K562 (cell line): ENCODE measurements at regions not wholly inside any gene's neighbourhood (a gene's known extent, or its start where the extent isn't known, plus 50 kb on each side); places are given as distances from the start of the nearest gene placed in this dataset.

Source experiments
- ATAC-seq: fragments of 200-7000 bp; cut with Tn5 transposase; 3 replicates; pipeline ENCODE4 v1.9.1; 2020; ENCODE audit warnings: moderate library complexity
- BruUV-seq: library from RNA; stranded (reverse); fragments of 400-500 nt; replicated peaks from 2 replicates; lab custom pipeline; 2021; lab: Mats Ljungman, UMichigan
- CTCF ChIA-PET: fragments of 300-600 bp; formaldehyde crosslinking; extraction: SDS; loops from one replicate; lab custom pipeline; 2021; ENCODE audit warnings: low intra/inter-chr PET ratio; lab: Yijun Ruan, JAX
- POLR2A ChIA-PET: fragments of 300-600, 350-650 bp; sonication (Branson Sonifier 250); formaldehyde crosslinking; extraction: SDS; loops from one replicate; lab custom pipeline; 2021; ENCODE audit warnings: antibody characterized with exemption, inconsistent platforms; lab: Yijun Ruan, JAX
- DNase-seq, 4 experiments: peaks; one replicate each; pipeline versions ENCODE4 v3.0.0 to v3.0.0-alpha.2; 2011 to 2018; ENCODE audit warnings: low spot score in 3 of 4, mixed read lengths in 3 of 4; ENCODE audit errors: extremely low read depth in 1 of 4
- FAIRE-seq: peaks from 2 replicates; lab custom pipeline; 2011; peaks lifted over from hg19 to GRCh38; lab: Jason Lieb, UNC
- H2AFZ ChIP-seq: 2 replicates; pipeline ENCODE4 v1.6.0; 2011; ENCODE audit warnings: low read depth, low read length, control low read depth, inconsistent platforms
- H3K27ac ChIP-seq: fragments of 200-600 bp; 3 replicates; pipeline ENCODE4 v1.8.0; 2011; ENCODE audit warnings: low read depth, mild to moderate bottlenecking, control low read depth, inconsistent platforms, low read length, moderate library complexity, mixed read lengths; ENCODE audit errors: extremely low read depth
- H3K27me3 ChIP-seq, 2 experiments: fragments of 300-600 bp in 1 of 2; 2 replicates in 1 of 2; 3 replicates in 1 of 2; pipeline versions ENCODE4 v1.6.0 to v1.8.0; 2011; ENCODE audit warnings: inconsistent platforms in 2 of 2, low read length in 2 of 2, mild to moderate bottlenecking in 1 of 2, mixed read lengths in 1 of 2, moderate library complexity in 1 of 2; ENCODE audit not compliant: control insufficient read depth in 2 of 2, insufficient read depth in 2 of 2
- H3K36me3 ChIP-seq: fragments of 300-600 bp; 3 replicates; pipeline ENCODE4 v1.8.0; 2011; ENCODE audit warnings: mild to moderate bottlenecking, low read length, inconsistent platforms; ENCODE audit not compliant: control insufficient read depth, insufficient read depth
- H3K4me1 ChIP-seq, 2 experiments: fragments of 200-600 bp in 1 of 2; replicated peaks in 1 of 2; 2 replicates in 1 of 2; 3 replicates in 1 of 2; pipeline versions ENCODE4 v1.5.1 to v1.8.0; 2011; ENCODE audit warnings: inconsistent platforms in 2 of 2, low read length in 2 of 2, mild to moderate bottlenecking in 1 of 2, mixed read lengths in 1 of 2, moderate library complexity in 1 of 2; ENCODE audit not compliant: control insufficient read depth in 2 of 2, insufficient read depth in 2 of 2
- H3K4me2 ChIP-seq: 2 replicates; pipeline ENCODE4 v1.6.1; 2011; ENCODE audit warnings: low read length, control low read depth, inconsistent platforms, mixed read lengths; ENCODE audit not compliant: insufficient read depth
- H3K4me3 ChIP-seq: fragments of 200-600 bp; sonication (generic), shearing (Covaris generic); 2 replicates; pipeline ENCODE4 v1.5.1; 2016; ENCODE audit warnings: control low read depth, inconsistent platforms
- H3K79me2 ChIP-seq: fragments of 200-600 bp; 3 replicates; pipeline ENCODE4 v1.8.0; 2011; ENCODE audit warnings: low read length, inconsistent platforms; ENCODE audit not compliant: control insufficient read depth, insufficient read depth
- H3K9ac ChIP-seq, 2 experiments: 2 replicates each; pipeline versions ENCODE4 v1.6.0 to v1.6.1; 2011; ENCODE audit warnings: low read depth in 2 of 2, low read length in 2 of 2, control low read depth in 1 of 2, inconsistent platforms in 1 of 2, mild to moderate bottlenecking in 1 of 2, mixed read lengths in 1 of 2; ENCODE audit not compliant: insufficient read depth in 1 of 2
- H3K9me1 ChIP-seq: one replicate; pipeline ENCODE4 v1.6.0; 2011; ENCODE audit warnings: inconsistent platforms, mild to moderate bottlenecking, low read length, moderate library complexity; ENCODE audit not compliant: control insufficient read depth, insufficient read depth
- H3K9me3 ChIP-seq: replicated peaks from 2 replicates; pipeline ENCODE4 v1.5.1; 2011; ENCODE audit warnings: low read depth, low read length, inconsistent platforms; ENCODE audit not compliant: control insufficient read depth, insufficient read depth
- H4K20me1 ChIP-seq: replicated peaks from 2 replicates; pipeline ENCODE4 v1.6.1; 2011; ENCODE audit warnings: low read length, inconsistent platforms, mixed read lengths; ENCODE audit not compliant: control insufficient read depth, insufficient read depth
- BRD4 ChIP-seq: fragments of 200-600 bp; sonication (generic); IDR thresholded peaks from 2 replicates; pipeline ENCODE4 v1.6.1; 2017; ENCODE audit warnings: inconsistent platforms
- C11orf30 ChIP-seq: fragments of 450-650 bp; IDR thresholded peaks from 2 replicates; pipeline ENCODE4 v1.6.1; 2016; ENCODE audit warnings: low read depth, mild to moderate bottlenecking
- CBFB ChIP-seq: sonication (generic); formaldehyde crosslinking; IDR thresholded peaks from 2 replicates; pipeline ENCODE4 v1.4.0; 2020; ENCODE audit warnings: mild to moderate bottlenecking, missing genetic modification reagents
- DDX20 ChIP-seq: fragments of 450-650 bp; IDR thresholded peaks from 2 replicates; pipeline ENCODE4 v1.6.1; 2016; ENCODE audit warnings: missing genetic modification characterization, low read depth, mild to moderate bottlenecking, missing compliant biosample characterization, moderate library complexity
- GATAD2A ChIP-seq: fragments of 450-650 bp; IDR thresholded peaks from 2 replicates; pipeline ENCODE4 v1.6.1; 2017
- HMBOX1 ChIP-seq: sonication (generic); IDR thresholded peaks from 2 replicates; pipeline ENCODE4 v1.6.1; 2016
- HNRNPH1 ChIP-seq: fragments of 200-400 bp; formaldehyde crosslinking; optimal IDR thresholded peaks from 2 replicates; pipeline ENCODE3; 2017; ENCODE audit warnings: low read depth, mild to moderate bottlenecking, low read length, moderate library complexity
- KAT8 ChIP-seq: fragments of 450-650 bp; IDR thresholded peaks from 2 replicates; pipeline ENCODE4 v1.6.1; 2016; ENCODE audit warnings: low read depth, mild to moderate bottlenecking
- NFE2L1 ChIP-seq: fragments of 450-650 bp; IDR thresholded peaks from 2 replicates; pipeline ENCODE4 v1.6.1; 2016; ENCODE audit warnings: missing genetic modification characterization, low read depth, mild to moderate bottlenecking, missing compliant biosample characterization, moderate library complexity, borderline replicate concordance
- POLR2A ChIP-seq: fragments of 450-650 bp; conservative IDR thresholded peaks from 2 replicates; pipeline ENCODE4 v1.6.1; 2016
- REST ChIP-seq, 2 experiments: fragments of 450-650 bp; formaldehyde crosslinking in 1 of 2; IDR thresholded peaks; 2 replicates each; pipeline versions ENCODE4 v1.4.0 to v1.6.1; 2014 to 2020; ENCODE audit warnings: mild to moderate bottlenecking in 2 of 2, borderline replicate concordance in 1 of 2, low read depth in 1 of 2
- RNF2 ChIP-seq: sonication (generic); IDR thresholded peaks from 2 replicates; pipeline ENCODE4 v1.6.1; 2016
- SMARCA5 ChIP-seq: fragments of 450-650 bp; IDR thresholded peaks from 2 replicates; pipeline ENCODE4 v1.6.1; 2016
- USF1 ChIP-seq: sonication (generic); formaldehyde crosslinking; IDR thresholded peaks from 2 replicates; pipeline ENCODE4 v1.9.0; 2022; ENCODE audit warnings: mild to moderate bottlenecking, missing genetic modification reagents
- ZC3H8 ChIP-seq: fragments of 450-650 bp; IDR thresholded peaks from 2 replicates; pipeline ENCODE4 v1.6.1; 2017
- ZNF12 ChIP-seq: sonication (generic); formaldehyde crosslinking; IDR thresholded peaks from 2 replicates; pipeline ENCODE4 v1.4.0; 2020; ENCODE audit warnings: mild to moderate bottlenecking, missing genetic modification reagents
- ZNF644 ChIP-seq: fragments of 200-800 bp; sonication (Bioruptor generic); IDR thresholded peaks from 2 replicates; pipeline ENCODE4 v1.6.1; 2016; ENCODE audit warnings: low read depth, missing genetic modification characterization, missing compliant biosample characterization
- ZNF695 ChIP-seq: fragments of 450-650 bp; formaldehyde crosslinking; IDR thresholded peaks from 2 replicates; pipeline ENCODE4 v1.4.0; 2020; ENCODE audit warnings: mild to moderate bottlenecking, moderate library complexity
- WGBS: fragments of 100-300 bp; shearing (Covaris generic); methylation state at CpG from one replicate; pipeline ENCODE4 v1.1.6; 2016; ENCODE audit warnings: low coverage, mixed read lengths; ENCODE audit not compliant: insufficient coverage; ENCODE audit errors: missing lambda C conversion rate; 5-methylcytosine and 5-hydroxymethylcytosine counted together
- in situ Hi-C: fragments of 300-500 bp; cut with MboI; formaldehyde crosslinking; loops from 4 replicates; pipeline ENCODE4 v1.15.0; 2018; ENCODE audit warnings: inconsistent platforms, mixed read lengths
- intact Hi-C: fragments of 100-400 bp; cut with micrococcal nuclease; formaldehyde crosslinking; loops from 2 replicates; pipeline ENCODE4 v1.14.2; 2022

- DNase-seq: no peak
- ChIA-PET POLR2A (no interaction called here), CTCF (no interaction called here)
- Histone ChIP-seq H3K9me3 (no peaks in the 10 kb centered on the region), H3K9ac (no peak overlapping the region), H2AFZ (no peak overlapping the region), H3K4me3 (no peak overlapping the region), H3K27ac (no peak overlapping the region), H3K36me3 (no peaks in the 10 kb centered on the region), H3K9me1 (no peaks in the 10 kb centered on the region), H3K79me2 (no peaks in the 10 kb centered on the region), H3K27me3 (no peaks in the 10 kb centered on the region), H3K4me1 (no peaks in the 10 kb centered on the region), H4K20me1 (no peaks in the 10 kb centered on the region), H3K4me2 (no peak overlapping the region)
- in situ Hi-C loops (no loop called here), intact Hi-C loops (no loop called here)
- no peak for FAIRE-seq
- 1% methylated on average over 7 of the region's 8 CpGs for WGBS
- no TSS peak for BruUV-seq
- ATAC-seq: no peak
- no peak for TF ChIP-seq HNRNPH1
- TF ChIP-seq REST (IDR thresholded peaks at IDR 0.05; ENCODE audit: borderline replicate concordance): no peak
- TF ChIP-seq REST (CRISPR knock-in tag; IDR thresholded peaks at IDR 0.05; ENCODE audit: low read depth): no peak
- TF ChIP-seq POLR2A: no peak
- no peak for TF ChIP-seq ZNF644 (tag)
- TF ChIP-seq ZC3H8: no peak
- no peak for TF ChIP-seq KAT8
- TF ChIP-seq ZNF12 (CRISPR knock-in tag): no peak
- no peak for TF ChIP-seq BRD4
- no peak for TF ChIP-seq GATAD2A
- no peak for TF ChIP-seq CBFB (CRISPR knock-in tag)
- no peak for TF ChIP-seq DDX20 (tag)
- no peak for TF ChIP-seq USF1
- TF ChIP-seq HMBOX1: no peak
- TF ChIP-seq NFE2L1: no peak
- no peak for TF ChIP-seq SMARCA5
- TF ChIP-seq ZNF695 (CRISPR knock-in tag): no peak
- no peak for TF ChIP-seq RNF2
- TF ChIP-seq C11orf30: no peak
Measured at GRCh38 chr19:32131005-32131404, 214.4 kb upstream of the ZNF507 start.
